B cell (primary cell): ENCODE measurements at regions not wholly inside any gene's neighbourhood (a gene's known extent, or its start where the extent isn't known, plus 50 kb on each side); places are given as distances from the start of the nearest gene placed in this dataset.

ENCODE experiments used
- ATAC-seq: fragments of 200-7000 bp; cut with Tn5 transposase; one replicate; pipeline ENCODE4 v1.10.0; 2021; ENCODE audit warnings: low read depth, mild to moderate bottlenecking, moderate number of reproducible peaks, moderate library complexity
- CTCF ChIA-PET: fragments of 350-600 bp; sonication (Branson Sonifier 250); formaldehyde crosslinking; loops from one replicate; lab custom pipeline; 2021; ENCODE audit warnings: antibody characterized with exemption, inconsistent platforms; lab: Charles Lee
- POLR2A ChIA-PET: fragments of 350-600 bp; sonication (Branson Sonifier 250); formaldehyde crosslinking; loops from one replicate; lab custom pipeline; 2021; ENCODE audit warnings: antibody characterized with exemption; lab: Charles Lee
- DNase-seq: peaks from one replicate; pipeline ENCODE4 v3.0.0; 2013
- H2AFZ ChIP-seq: 2 replicates; pipeline ENCODE4 v1.6.1; 2012; ENCODE audit warnings: mild to moderate bottlenecking, low read depth, low read length; ENCODE audit not compliant: insufficient read depth, poor library complexity, severe bottlenecking
- H3K27ac ChIP-seq, 2 donors: 1 replicate in 1 of 2; 2 replicates in 1 of 2; pipeline ENCODE4 v1.5.1; 2012 to 2013; ENCODE audit warnings: low read length in 2 of 2, mild to moderate bottlenecking in 2 of 2, moderate library complexity in 1 of 2
- H3K27me3 ChIP-seq, 4 experiments: fragments of 200-600 bp in 1 of 4; sonication (generic) in 1 of 4; replicated peaks in 1 of 4; 1 replicate in 2 of 4; 2 replicates in 2 of 4; pipeline versions ENCODE4 v1.6.1 to v1.7.0; 2013 to 2016; ENCODE audit warnings: low read length in 3 of 4, mild to moderate bottlenecking in 2 of 4, mixed read lengths in 1 of 4, moderate library complexity in 1 of 4; ENCODE audit not compliant: insufficient read depth in 4 of 4, control insufficient read depth in 3 of 4; ENCODE audit errors: control extremely low read depth in 1 of 4
- H3K36me3 ChIP-seq, 2 experiments: replicated peaks in 1 of 2; 1 replicate in 1 of 2; 2 replicates in 1 of 2; pipeline versions ENCODE4 v1.6.1 to v1.7.1; 2013; ENCODE audit warnings: low read length in 1 of 2; ENCODE audit not compliant: insufficient read depth in 2 of 2, control insufficient read depth in 1 of 2; ENCODE audit errors: control extremely low read depth in 1 of 2, extremely low read depth in 1 of 2
- H3K4me1 ChIP-seq, 2 donors: fragments of 200-600 bp in 1 of 2; sonication (generic) in 1 of 2; 1 replicate in 1 of 2; 2 replicates in 1 of 2; pipeline versions ENCODE4 v1.5.1 to v1.6.1; 2013 to 2017; ENCODE audit warnings: low read length in 2 of 2; ENCODE audit not compliant: control insufficient read depth in 2 of 2, insufficient read depth in 2 of 2
- H3K4me2 ChIP-seq: replicated peaks from 2 replicates; pipeline ENCODE3; 2012; ENCODE audit warnings: mild to moderate bottlenecking, low read depth, low read length; ENCODE audit not compliant: poor library complexity, severe bottlenecking
- H3K4me3 ChIP-seq, 5 experiments: fragments of 200-600 bp in 1 of 5; sonication (generic) in 1 of 5; 1 replicate in 3 of 5; 2 replicates in 2 of 5; pipeline versions ENCODE4 v1.5.1 to v1.7.0; 2011 to 2016; ENCODE audit warnings: low read length in 4 of 5, mild to moderate bottlenecking in 4 of 5, low read depth in 2 of 5, control low read depth in 1 of 5, moderate library complexity in 1 of 5; ENCODE audit not compliant: insufficient read depth in 1 of 5; ENCODE audit errors: control extremely low read depth in 1 of 5, extremely low read depth in 1 of 5
- H3K79me2 ChIP-seq: fragments of 200-600 bp; sonication (generic); one replicate; pipeline ENCODE4 v1.6.0; 2016; ENCODE audit warnings: low read length; ENCODE audit not compliant: control insufficient read depth, insufficient read depth
- H3K9ac ChIP-seq: fragments of 200-600 bp; sonication (generic); 2 replicates; pipeline ENCODE4 v1.6.1; 2017; ENCODE audit warnings: mild to moderate bottlenecking, low read length, moderate library complexity
- H3K9me3 ChIP-seq, 3 donors: one replicate each; pipeline versions ENCODE4 v1.6.1 to v1.7.1; 2013; ENCODE audit warnings: low read length in 2 of 3; ENCODE audit not compliant: control insufficient read depth in 2 of 3, insufficient read depth in 1 of 3; ENCODE audit errors: control extremely low read depth in 1 of 3
- H4K20me1 ChIP-seq: 2 replicates; pipeline ENCODE4 v1.6.0; 2012; ENCODE audit warnings: mild to moderate bottlenecking, low read length; ENCODE audit not compliant: insufficient read depth, control insufficient read depth, poor library complexity, severe bottlenecking
- H3K27ac Mint-ChIP-seq: one replicate; pipeline ENCODE4 v1.8.0; 2021; ENCODE audit warnings: mixed read lengths
- H3K27me3 Mint-ChIP-seq: one replicate; pipeline ENCODE4 v1.8.0; 2021; ENCODE audit warnings: mixed read lengths
- H3K4me1 Mint-ChIP-seq: one replicate; pipeline ENCODE4 v1.8.0; 2021; ENCODE audit warnings: mixed read lengths
- H3K4me3 Mint-ChIP-seq: one replicate; pipeline ENCODE4 v1.8.0; 2021; ENCODE audit warnings: mixed read lengths
- H3K9me3 Mint-ChIP-seq: one replicate; pipeline ENCODE4 v1.8.0; 2022; ENCODE audit warnings: mixed read lengths; ENCODE audit not compliant: insufficient read depth
- CTCF ChIP-seq: fragments of 200-600 bp; IDR thresholded peaks from one replicate; pipeline ENCODE4 v1.8.0; 2022; ENCODE audit warnings: antibody characterized with exemption, mild to moderate bottlenecking
- EZH2 ChIP-seq: IDR thresholded peaks from 2 replicates; pipeline ENCODE4 v1.6.1; 2012; ENCODE audit warnings: borderline replicate concordance, low read depth, mild to moderate bottlenecking, moderate library complexity, low read length; ENCODE audit not compliant: insufficient read depth, poor library complexity, severe bottlenecking
- WGBS: methylation state at CpG from one replicate; pipeline ENCODE4 v1.1.5; 2013; ENCODE audit warnings: missing lambda C conversion rate; ENCODE audit not compliant: insufficient coverage; 5-methylcytosine and 5-hydroxymethylcytosine counted together
- intact Hi-C: fragments of 100-400 bp; cut with micrococcal nuclease; formaldehyde crosslinking; loops from one replicate; pipeline ENCODE4 v1.10.0; 2022

DNA sequence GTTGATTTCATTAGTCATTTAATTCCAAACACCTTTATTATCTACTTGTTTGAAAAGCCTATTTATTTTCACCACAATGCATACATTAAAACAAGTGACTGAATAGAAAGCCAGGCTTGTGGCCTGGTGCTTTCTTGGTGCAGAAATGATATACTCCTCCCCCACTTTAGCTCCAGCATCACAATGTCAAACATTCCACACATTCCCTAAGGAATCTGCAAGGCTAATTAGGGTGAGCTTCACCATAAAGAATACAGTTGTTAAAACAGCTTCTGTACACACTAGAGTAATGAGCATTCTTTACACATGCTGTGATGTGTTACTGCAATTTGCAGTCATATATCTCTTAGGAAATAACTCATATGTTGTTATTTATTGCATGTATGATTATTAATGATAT lies 705.7 kb downstream of the CETN3 start:
- no peak overlapping the region for H3K9ac ChIP-seq
- peaks cover 4% of the 10 kb centered on the region for H3K4me1 Mint-ChIP-seq
- H3K4me1 ChIP-seq: peaks cover 0 to 8% of the 10 kb centered on the region in 2 donors
- no peak for ATAC-seq
- no peaks in the 10 kb centered on the region for H3K9me3 ChIP-seq
- no peak for DNase-seq
- no peak overlapping the region for H3K4me2 ChIP-seq
- H3K4me3 ChIP-seq: no peak overlapping the region
- no peaks in the 10 kb centered on the region for H4K20me1 ChIP-seq
- no peak overlapping the region for H3K4me3 Mint-ChIP-seq
- H3K9me3 Mint-ChIP-seq: peaks cover 5% of the 10 kb centered on the region
- H3K36me3 ChIP-seq: no peaks in the 10 kb centered on the region
- TF ChIP-seq EZH2: no peak
- no peak for TF ChIP-seq CTCF
- H2AFZ ChIP-seq: no peak overlapping the region
- no peaks in the 10 kb centered on the region for H3K27me3 ChIP-seq
- ChIA-PET POLR2A (no interaction called here), CTCF (no interaction called here)
- intact Hi-C loops: no loop called here
- no peak overlapping the region for H3K27ac ChIP-seq
- H3K27me3 Mint-ChIP-seq: peaks cover 15% of the 10 kb centered on the region
- H3K27ac Mint-ChIP-seq: no peak overlapping the region
- no peaks in the 10 kb centered on the region for H3K79me2 ChIP-seq

DNA sequence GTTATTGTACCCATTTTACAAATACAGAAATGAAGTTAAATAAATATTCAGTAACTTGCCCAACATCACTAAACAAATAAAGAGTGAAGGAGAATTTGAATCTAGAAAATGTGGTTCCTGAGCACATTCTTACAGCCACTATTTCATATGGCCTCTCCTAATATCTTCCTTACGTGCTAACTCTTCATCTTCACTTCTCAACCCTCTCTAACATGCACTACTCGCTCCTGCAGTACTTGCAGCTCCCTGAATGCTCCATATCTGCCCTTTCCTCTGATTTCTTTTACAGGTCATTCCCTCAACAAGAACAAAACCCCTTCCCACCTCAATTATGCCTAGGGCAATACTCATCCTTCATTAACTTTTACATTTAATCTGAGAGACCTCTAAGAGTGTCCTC lies 711.5 kb downstream of the CETN3 start:
- TF ChIP-seq EZH2 (no peak), CTCF (no peak)
- H3K79me2 ChIP-seq: no peaks in the 10 kb centered on the region
- intact Hi-C loops: no loop called here
- Mint-ChIP-seq H3K27me3 (no peaks in the 10 kb centered on the region), H3K4me1 (no peaks in the 10 kb centered on the region), H3K4me3 (no peak overlapping the region), H3K27ac (no peak overlapping the region), H3K9me3 (peaks cover 5% of the 10 kb centered on the region)
- H3K27me3 ChIP-seq: no peaks in the 10 kb centered on the region
- POLR2A ChIA-PET: no interaction called here
- H3K27ac ChIP-seq: no peak overlapping the region
- no peak for ATAC-seq
- H3K4me3 ChIP-seq: no peak overlapping the region
- H3K4me1 ChIP-seq: no peaks in the 10 kb centered on the region
- no peak overlapping the region for H2AFZ ChIP-seq
- H3K9me3 ChIP-seq: no peaks in the 10 kb centered on the region
- H3K9ac ChIP-seq: no peak overlapping the region
- H3K4me2 ChIP-seq: no peak overlapping the region
- 85% methylated on average over 2 of the region's 2 CpGs for WGBS
- H4K20me1 ChIP-seq: no peaks in the 10 kb centered on the region
- CTCF ChIA-PET: no interaction called here
- DNase-seq: no peak
- H3K36me3 ChIP-seq: no peaks in the 10 kb centered on the region
